ENCODE measurements at regions not wholly inside any gene's neighbourhood (a gene's known extent, or its start where the extent isn't known, plus 50 kb on each side); places are given as distances from the start of the nearest gene placed in this dataset.

GRCh38 chr4:162727232-162727631 is 439.5 kb downstream of the NAF1 start:
- no peak for DNase-seq

GRCh38 chr4:162715401-162715800 is 451.3 kb downstream of the NAF1 start:
- no peak for DNase-seq

GRCh38 chr4:162707962-162708361 is 458.7 kb downstream of the NAF1 start:
- DNase-seq, result no peak

- no peak for DNase-seq
These were observed 460.1 kb downstream of the NAF1 start for GRCh38 chr4:162706632-162707031.

GRCh38 chr4:162706051-162706450 is 460.6 kb downstream of the NAF1 start:
- DNase-seq, result no peak

- no peak for DNase-seq
These were observed 461.4 kb downstream of the NAF1 start for GRCh38 chr4:162705130-162705803.

GRCh38 chr4:162700815-162701361 is 465.8 kb downstream of the NAF1 start:
- DNase-seq, result no peak

GRCh38 chr4:162700358-162700757 is 466.3 kb downstream of the NAF1 start:
- no peak for DNase-seq

- no peak for DNase-seq
These were observed 467.1 kb downstream of the NAF1 start for GRCh38 chr4:162699629-162700028.

- no peak for DNase-seq
These were observed 481.3 kb downstream of the NAF1 start for GRCh38 chr4:162685410-162685809.

GRCh38 chr4:162684998-162685397 is 481.7 kb downstream of the NAF1 start:
- no peak for DNase-seq

GRCh38 chr4:162684371-162684700 is 482.4 kb downstream of the NAF1 start:
- no peak for DNase-seq

- DNase-seq, result no peak
These were observed 482.9 kb downstream of the NAF1 start for GRCh38 chr4:162683659-162684370.

- DNase-seq, result no peak
These were observed 484.0 kb downstream of the NAF1 start for GRCh38 chr4:162682651-162683050.

GRCh38 chr4:162681212-162681611 is 485.5 kb downstream of the NAF1 start:
- DNase-seq, result no peak

- no peak for DNase-seq
These were observed 491.0 kb downstream of the NAF1 start for GRCh38 chr4:162675661-162676060.

GRCh38 chr4:162661913-162662312 is 498.1 kb upstream of the FSTL5 start:
- DNase-seq, result no peak

- DNase-seq, result no peak
These were observed 495.9 kb upstream of the FSTL5 start for GRCh38 chr4:162659716-162660115.

GRCh38 chr4:162657966-162658365 is 494.2 kb upstream of the FSTL5 start:
- no peak for DNase-seq

GRCh38 chr4:162650166-162650565 is 486.4 kb upstream of the FSTL5 start:
- no peak for DNase-seq

GRCh38 chr4:162645381-162645780 is 481.6 kb upstream of the FSTL5 start:
- DNase-seq, result no peak

GRCh38 chr4:162644346-162644745 is 480.5 kb upstream of the FSTL5 start:
- no peak for DNase-seq

GRCh38 chr4:162640152-162640551 is 476.4 kb upstream of the FSTL5 start:
- DNase-seq, result no peak

- DNase-seq, result no peak
These were observed 470.6 kb upstream of the FSTL5 start for GRCh38 chr4:162634390-162634789.

GRCh38 chr4:162622664-162623063 is 458.9 kb upstream of the FSTL5 start:
- no peak for DNase-seq
